Stomach (tissue), 8 donors: ENCODE measurements at regions not wholly inside any gene's neighbourhood (a gene's known extent, or its start where the extent isn't known, plus 50 kb on each side); places are given as distances from the start of the nearest gene placed in this dataset.
A peak's percentile ranks its signal among the peaks of the same experiment; 100 is the strongest.

ENCODE experiments used
- DNase-seq, 2 donors: peaks; one replicate each; pipeline versions ENCODE4 v3.0.0 to v3.0.0-alpha.2; 2013 to 2019
- H3K27ac ChIP-seq, 5 donors: fragments of 200-600 bp in 4 of 5; sonication (generic) in 4 of 5; one replicate each; pipeline ENCODE4 v1.5.1; 2013 to 2019; ENCODE audit warnings: mild to moderate bottlenecking in 1 of 5, moderate library complexity in 1 of 5
- H3K27me3 ChIP-seq, 3 donors: fragments of 200-600 bp; sonication (generic); one replicate each; pipeline ENCODE4 v1.5.1; 2017 to 2019; ENCODE audit warnings: mixed run types in 1 of 3
- H3K36me3 ChIP-seq, 4 donors: fragments of 200-600 bp; sonication (generic); 1 replicate in 3 of 4; 2 replicates in 1 of 4; pipeline ENCODE4 v1.5.1; 2016 to 2019
- H3K4me1 ChIP-seq, 4 donors: fragments of 200-600 bp; sonication (generic); one replicate each; pipeline ENCODE4 v1.5.1; 2016 to 2019
- H3K4me3 ChIP-seq, 4 donors: fragments of 200-600 bp; sonication (generic) in 3 of 4; one replicate each; pipeline ENCODE4 v1.5.1; 2016 to 2019; ENCODE audit warnings: mild to moderate bottlenecking in 1 of 4
- H3K9me3 ChIP-seq, 4 donors: fragments of 200-600 bp; sonication (generic); one replicate each; pipeline ENCODE4 v1.5.1; 2016 to 2019
- EP300 ChIP-seq: sonication (generic); formaldehyde crosslinking; IDR thresholded peaks from one replicate; pipeline ENCODE4 v1.6.1; 2017; ENCODE audit warnings: antibody characterized with exemption
- POLR2A ChIP-seq, 4 donors: fragments of 450-650 bp; IDR thresholded peaks; one replicate each; pipeline ENCODE4 v1.6.1; 2016; ENCODE audit warnings: antibody characterized with exemption in 4 of 4, control low read depth in 2 of 4, mild to moderate bottlenecking in 1 of 4, moderate library complexity in 1 of 4
- POLR2AphosphoS5 ChIP-seq, 3 donors: sonication (generic); formaldehyde crosslinking; IDR thresholded peaks; one replicate each; pipeline ENCODE4 v1.6.1; 2016; ENCODE audit warnings: antibody characterized with exemption in 3 of 3
- WGBS, 5 donors: extraction: QIAGEN DNeasy Blood & Tissue Kit in 3 of 5; methylation state at CpG; one replicate each; pipeline versions ENCODE4 v1.1.5 to v1.1.7; 2013 to 2018; 5-methylcytosine and 5-hydroxymethylcytosine counted together
- intact Hi-C: fragments of 100-400 bp; cut with DNase I; formaldehyde crosslinking; loops from one replicate; pipeline ENCODE4 v1.15.1; 2023; ENCODE audit warnings: low total_unique reads
- TF ChIP-seq, protein P1 (sequence below), 7 experiments: fragments of 450-650 bp in 4 of 7; fragments of 200-600 bp in 3 of 7; sonication (generic) in 3 of 7; IDR thresholded peaks; one replicate each; pipeline ENCODE4 v1.5.1; 2016 to 2019; ENCODE audit warnings: antibody characterized with exemption in 7 of 7, control low read depth in 2 of 7, mild to moderate bottlenecking in 1 of 7
- donor health status: healthy with polysubstance abuse.
- donor health status: Bipolar disorder and iron deficiency.
- donor health status: healthy.

DNA sequence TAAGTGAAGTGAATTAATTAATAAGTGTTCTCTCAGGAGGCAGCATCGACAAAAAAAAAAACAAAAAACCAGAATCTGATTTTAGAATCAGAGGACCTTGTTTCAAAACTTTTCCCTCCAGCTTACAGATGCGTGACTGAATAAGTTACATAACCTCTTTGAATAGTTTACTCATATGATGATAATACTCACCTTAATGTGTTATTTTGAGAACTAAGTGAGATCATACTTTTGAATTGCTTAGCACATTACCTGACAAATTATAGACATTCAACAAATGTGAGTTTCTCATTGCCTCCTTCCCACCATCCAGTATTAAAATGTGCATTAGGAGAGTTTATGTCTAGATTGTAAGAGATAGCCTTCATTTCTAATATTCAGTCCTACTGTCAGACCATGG is 94.0 kb downstream of the SOX2 start:
- H3K4me1 ChIP-seq = no peaks in the 10 kb centered on the region
- H3K9me3 ChIP-seq = no peaks in the 10 kb centered on the region
- TF ChIP-seq POLR2AphosphoS5 (IDR thresholded peaks at IDR 0.05) (no peak), EP300 (no peak), POLR2A (IDR thresholded peaks at IDR 0.05) (no peak)
- TF ChIP-seq, protein P1, sequence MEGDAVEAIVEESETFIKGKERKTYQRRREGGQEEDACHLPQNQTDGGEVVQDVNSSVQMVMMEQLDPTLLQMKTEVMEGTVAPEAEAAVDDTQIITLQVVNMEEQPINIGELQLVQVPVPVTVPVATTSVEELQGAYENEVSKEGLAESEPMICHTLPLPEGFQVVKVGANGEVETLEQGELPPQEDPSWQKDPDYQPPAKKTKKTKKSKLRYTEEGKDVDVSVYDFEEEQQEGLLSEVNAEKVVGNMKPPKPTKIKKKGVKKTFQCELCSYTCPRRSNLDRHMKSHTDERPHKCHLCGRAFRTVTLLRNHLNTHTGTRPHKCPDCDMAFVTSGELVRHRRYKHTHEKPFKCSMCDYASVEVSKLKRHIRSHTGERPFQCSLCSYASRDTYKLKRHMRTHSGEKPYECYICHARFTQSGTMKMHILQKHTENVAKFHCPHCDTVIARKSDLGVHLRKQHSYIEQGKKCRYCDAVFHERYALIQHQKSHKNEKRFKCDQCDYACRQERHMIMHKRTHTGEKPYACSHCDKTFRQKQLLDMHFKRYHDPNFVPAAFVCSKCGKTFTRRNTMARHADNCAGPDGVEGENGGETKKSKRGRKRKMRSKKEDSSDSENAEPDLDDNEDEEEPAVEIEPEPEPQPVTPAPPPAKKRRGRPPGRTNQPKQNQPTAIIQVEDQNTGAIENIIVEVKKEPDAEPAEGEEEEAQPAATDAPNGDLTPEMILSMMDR (IDR thresholded peaks at IDR 0.05) = no peak
- no peaks in the 10 kb centered on the region for H3K36me3 ChIP-seq
- no peak overlapping the region for H3K27ac ChIP-seq
- intact Hi-C loops = no loop called here
- DNase-seq = no peak
- H3K27me3 ChIP-seq = no peaks in the 10 kb centered on the region
- 70 to 86% (median 73%) methylated on average over 2 of the region's 2 CpGs for WGBS, 5 donors
- H3K4me3 ChIP-seq = no peak overlapping the region

- TF ChIP-seq, protein P1 (IDR thresholded peaks at IDR 0.05) = no peak
- TF ChIP-seq POLR2A (IDR thresholded peaks at IDR 0.05) (no peak), EP300 (no peak), POLR2AphosphoS5 (IDR thresholded peaks at IDR 0.05) (no peak)
- Histone ChIP-seq H3K36me3 (no peaks in the 10 kb centered on the region), H3K27ac (no peak overlapping the region), H3K4me3 (no peak overlapping the region), H3K27me3 (no peaks in the 10 kb centered on the region), H3K9me3 (no peaks in the 10 kb centered on the region), H3K4me1 (no peaks in the 10 kb centered on the region)
- 89 to 93% (median 90%) methylated on average over 5 of the region's 5 CpGs for WGBS, 5 donors
- DNase-seq = no peak
- intact Hi-C loops = no loop called here
Measured at GRCh38 chr3:181808053-181808452, 96.3 kb downstream of the SOX2 start.

DNA sequence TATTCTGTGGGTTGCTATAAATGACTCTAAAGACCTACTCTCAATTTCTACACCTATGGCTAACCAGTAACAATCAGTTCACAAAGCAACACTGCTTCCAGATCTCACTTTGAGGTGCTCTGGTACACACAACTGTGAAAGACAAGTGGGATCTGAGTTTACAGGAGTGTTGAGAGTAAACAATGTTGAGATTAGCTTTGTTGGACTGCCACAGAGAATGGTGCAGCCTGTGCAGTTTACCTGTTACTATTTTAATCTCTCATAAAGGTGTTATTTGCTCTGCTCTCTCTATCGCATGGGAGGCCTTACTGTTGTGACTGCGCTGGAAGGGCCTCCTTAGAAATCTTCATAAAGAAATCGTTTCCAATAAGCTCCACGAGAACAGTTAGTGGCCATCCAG is 112.0 kb downstream of the SOX2 start:
- intact Hi-C loops = no loop called here
- Histone ChIP-seq H3K36me3 (no peaks in the 10 kb centered on the region), H3K9me3 (no peaks in the 10 kb centered on the region), H3K27me3 (no peaks in the 10 kb centered on the region), H3K27ac (peak overlapping the region in 2 of 5 donors; percentile 38 to 46), H3K4me3 (no peak overlapping the region), H3K4me1 (peaks cover 0 to 14% (median 10%) of the 10 kb centered on the region in 4 donors)
- WGBS, 5 donors = 28 to 72% (median 60%) methylated on average over 4 of the region's 4 CpGs
- peak; percentile 27 to 28 for DNase-seq
- no peak for TF ChIP-seq EP300
- TF ChIP-seq, protein P1 (IDR thresholded peaks at IDR 0.05) = no peak
- TF ChIP-seq POLR2A (IDR thresholded peaks at IDR 0.05) = no peak
- no peak for TF ChIP-seq POLR2AphosphoS5 (IDR thresholded peaks at IDR 0.05)

DNA sequence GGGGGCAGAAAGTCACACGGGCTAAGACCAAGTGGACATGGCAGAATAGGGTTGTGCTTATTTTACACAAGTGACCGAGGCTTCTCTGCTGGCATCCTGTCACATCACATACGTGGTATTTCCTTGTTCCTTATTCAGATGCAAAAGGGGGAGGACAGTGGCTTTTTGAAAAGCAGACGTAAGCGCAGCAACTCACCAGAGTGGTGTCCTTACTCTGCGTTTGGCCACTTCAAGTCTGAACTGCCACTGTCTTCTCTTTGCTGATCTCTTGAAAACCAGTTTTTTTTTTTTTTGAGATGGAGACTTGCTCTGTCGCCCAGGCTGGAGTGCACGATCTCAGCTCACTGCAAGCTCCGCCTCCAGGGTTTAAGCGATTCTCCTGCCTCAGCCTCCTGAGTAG is 113.2 kb downstream of the SOX2 start:
- 81 to 87% (median 85%) methylated on average over 10 of the region's 10 CpGs for WGBS, 5 donors
- no peak for TF ChIP-seq EP300
- TF ChIP-seq, protein P1 (IDR thresholded peaks at IDR 0.05) = no peak
- TF ChIP-seq POLR2AphosphoS5 (IDR thresholded peaks at IDR 0.05) = no peak
- no peak for TF ChIP-seq POLR2A (IDR thresholded peaks at IDR 0.05)
- no peaks in the 10 kb centered on the region for H3K9me3 ChIP-seq
- DNase-seq = no peak
- intact Hi-C loops = no loop called here
- H3K4me3 ChIP-seq = no peak overlapping the region
- no peaks in the 10 kb centered on the region for H3K36me3 ChIP-seq
- no peaks in the 10 kb centered on the region for H3K27me3 ChIP-seq
- peak overlapping the region in 2 of 5 donors; percentile 1 to 46 for H3K27ac ChIP-seq
- peaks cover 0 to 14% (median 10%) of the 10 kb centered on the region in 4 donors for H3K4me1 ChIP-seq
